NB4 (cell line): ENCODE measurements at regions not wholly inside any gene's neighbourhood (a gene's known extent, or its start where the extent isn't known, plus 50 kb on each side); places are given as distances from the start of the nearest gene placed in this dataset.

Experiments
- CTCF ChIP-seq: IDR thresholded peaks from one replicate; pipeline ENCODE4 v1.5.1; 2012; ENCODE audit warnings: low read depth, low read length
- MAX ChIP-seq: IDR thresholded peaks from 2 replicates; pipeline ENCODE4 v1.6.1; 2011; ENCODE audit warnings: low read depth, low read length
- POLR2A ChIP-seq: IDR thresholded peaks from 2 replicates; pipeline ENCODE4 v1.6.1; 2011; ENCODE audit warnings: mild to moderate bottlenecking; ENCODE audit not compliant: insufficient read length; ENCODE audit errors: extremely low read depth

DNA sequence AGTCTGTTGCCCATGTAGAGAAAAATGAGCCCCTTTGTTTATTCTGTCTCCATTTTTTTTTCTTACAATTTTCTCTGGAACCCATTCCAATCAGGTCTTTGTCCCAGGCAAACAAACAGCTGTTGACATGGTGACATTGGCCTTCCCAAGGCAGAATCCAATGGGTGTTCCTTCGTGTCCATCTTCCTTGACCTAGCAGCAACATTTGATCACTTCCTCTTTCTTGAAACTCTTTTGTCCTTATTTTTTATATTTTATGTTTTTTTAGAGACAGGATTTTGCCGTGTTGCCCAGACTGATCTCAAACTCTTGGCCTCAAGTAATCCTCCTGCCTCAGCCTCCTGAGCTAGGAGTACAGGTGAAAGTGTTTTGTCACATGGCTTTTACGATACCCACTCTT lies 65.4 kb upstream of the CACNA1E start:
- no peak for TF ChIP-seq CTCF
- no peak for TF ChIP-seq POLR2A
- TF ChIP-seq MAX = no peak
